Osteoblast (primary cell): ENCODE measurements at regions not wholly inside any gene's neighbourhood (a gene's known extent, or its start where the extent isn't known, plus 50 kb on each side); places are given as distances from the start of the nearest gene placed in this dataset.

Source experiments
- DNase-seq: peaks from one replicate; pipeline ENCODE4 v3.0.0; 2011; ENCODE audit warnings: low spot score, mixed read lengths; ENCODE audit not compliant: insufficient read length; ENCODE audit errors: missing footprints
- H2AFZ ChIP-seq: 2 replicates; pipeline ENCODE4 v1.6.0; 2011; ENCODE audit warnings: mild to moderate bottlenecking, low read length
- H3K27ac ChIP-seq: 2 replicates; pipeline ENCODE4 v1.5.1; 2011; ENCODE audit warnings: mild to moderate bottlenecking, low read depth, low read length, moderate library complexity
- H3K27me3 ChIP-seq: 2 replicates; pipeline ENCODE4 v1.6.0; 2012; ENCODE audit warnings: mild to moderate bottlenecking, control low read depth, inconsistent platforms, low read length, moderate library complexity; ENCODE audit not compliant: insufficient read depth
- H3K36me3 ChIP-seq: 2 replicates; pipeline ENCODE4 v1.5.1; 2011; ENCODE audit warnings: mild to moderate bottlenecking, low read length, control low read depth, moderate library complexity; ENCODE audit not compliant: insufficient read depth
- H3K4me1 ChIP-seq: 2 replicates; pipeline ENCODE4 v1.5.1; 2011; ENCODE audit warnings: mild to moderate bottlenecking, low read length, control low read depth, moderate library complexity; ENCODE audit not compliant: insufficient read depth
- H3K4me2 ChIP-seq: 2 replicates; pipeline ENCODE4 v1.6.0; 2011; ENCODE audit warnings: mild to moderate bottlenecking, low read length; ENCODE audit not compliant: insufficient read depth
- H3K4me3 ChIP-seq: fragments of 200-600 bp; sonication (generic); 3 replicates; pipeline ENCODE4 v1.5.1; 2012; ENCODE audit warnings: mild to moderate bottlenecking, low read length, inconsistent platforms; ENCODE audit not compliant: insufficient read depth
- H3K79me2 ChIP-seq: 2 replicates; pipeline ENCODE4 v1.6.0; 2012; ENCODE audit warnings: mild to moderate bottlenecking, low read length, control low read depth, inconsistent platforms; ENCODE audit not compliant: insufficient read depth
- H3K9me3 ChIP-seq: 2 replicates; pipeline ENCODE4 v1.5.1; 2011; ENCODE audit warnings: low read depth, low read length, control low read depth
- H4K20me1 ChIP-seq: 2 replicates; pipeline ENCODE4 v1.6.0; 2012; ENCODE audit warnings: mild to moderate bottlenecking, low read length, control low read depth; ENCODE audit not compliant: insufficient read depth
- TF ChIP-seq, protein P1 (sequence below): IDR thresholded peaks from 2 replicates; pipeline ENCODE4 v1.5.1; 2011; ENCODE audit warnings: mild to moderate bottlenecking, low read depth, low read length, moderate library complexity; ENCODE audit errors: extremely low read depth

DNA sequence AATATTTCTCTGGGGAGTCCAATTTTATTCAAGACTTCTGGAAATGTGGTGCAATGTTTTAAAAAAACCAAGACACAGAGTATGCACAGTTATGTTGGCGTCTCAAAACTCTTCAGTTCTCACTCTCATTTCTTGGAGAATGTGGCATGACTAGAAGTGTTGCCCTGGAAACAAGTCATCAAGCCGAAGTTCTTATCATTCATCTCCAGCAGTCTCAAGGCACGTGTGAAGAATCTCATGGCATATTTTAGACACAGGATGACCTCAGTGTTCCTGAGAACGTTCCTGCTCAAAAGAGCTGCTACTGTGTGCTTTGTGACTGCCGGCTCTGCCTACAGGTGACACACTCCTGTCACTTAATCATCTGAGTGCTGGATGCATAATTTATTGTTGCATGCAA lies 147.4 kb upstream of the IRX4 start:
- Histone ChIP-seq H3K9me3 (no peaks in the 10 kb centered on the region), H3K36me3 (no peaks in the 10 kb centered on the region), H3K4me2 (no peak overlapping the region), H3K27me3 (no peaks in the 10 kb centered on the region), H3K79me2 (no peaks in the 10 kb centered on the region), H3K4me1 (no peaks in the 10 kb centered on the region), H4K20me1 (no peaks in the 10 kb centered on the region), H2AFZ (no peak overlapping the region), H3K27ac (no peak overlapping the region), H3K4me3 (no peak overlapping the region)
- TF ChIP-seq, protein P1, sequence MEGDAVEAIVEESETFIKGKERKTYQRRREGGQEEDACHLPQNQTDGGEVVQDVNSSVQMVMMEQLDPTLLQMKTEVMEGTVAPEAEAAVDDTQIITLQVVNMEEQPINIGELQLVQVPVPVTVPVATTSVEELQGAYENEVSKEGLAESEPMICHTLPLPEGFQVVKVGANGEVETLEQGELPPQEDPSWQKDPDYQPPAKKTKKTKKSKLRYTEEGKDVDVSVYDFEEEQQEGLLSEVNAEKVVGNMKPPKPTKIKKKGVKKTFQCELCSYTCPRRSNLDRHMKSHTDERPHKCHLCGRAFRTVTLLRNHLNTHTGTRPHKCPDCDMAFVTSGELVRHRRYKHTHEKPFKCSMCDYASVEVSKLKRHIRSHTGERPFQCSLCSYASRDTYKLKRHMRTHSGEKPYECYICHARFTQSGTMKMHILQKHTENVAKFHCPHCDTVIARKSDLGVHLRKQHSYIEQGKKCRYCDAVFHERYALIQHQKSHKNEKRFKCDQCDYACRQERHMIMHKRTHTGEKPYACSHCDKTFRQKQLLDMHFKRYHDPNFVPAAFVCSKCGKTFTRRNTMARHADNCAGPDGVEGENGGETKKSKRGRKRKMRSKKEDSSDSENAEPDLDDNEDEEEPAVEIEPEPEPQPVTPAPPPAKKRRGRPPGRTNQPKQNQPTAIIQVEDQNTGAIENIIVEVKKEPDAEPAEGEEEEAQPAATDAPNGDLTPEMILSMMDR = no peak
- DNase-seq = no peak

DNA sequence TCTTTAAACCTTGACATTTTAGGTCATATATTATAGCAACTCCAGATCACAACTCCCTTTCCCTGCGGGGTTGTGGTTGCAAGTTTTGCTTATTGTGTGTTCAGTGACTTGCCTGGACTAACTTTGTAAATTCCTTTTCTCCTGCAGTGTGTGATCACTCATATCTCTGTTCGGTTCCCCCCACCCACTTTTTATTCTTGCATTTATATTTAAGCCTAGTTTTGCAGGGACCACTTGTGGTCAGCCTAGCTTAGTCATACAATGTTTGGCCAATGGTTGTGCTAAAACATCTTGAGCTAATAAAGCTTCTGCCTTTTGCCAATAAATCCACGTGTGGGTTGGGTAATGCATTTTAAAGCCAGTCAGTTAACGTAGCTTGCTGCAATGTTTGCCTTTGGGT lies 146.5 kb upstream of the IRX4 start:
- no peak overlapping the region for H3K27ac ChIP-seq
- H4K20me1 ChIP-seq = no peaks in the 10 kb centered on the region
- TF ChIP-seq, protein P1 = no peak
- no peak overlapping the region for H3K4me2 ChIP-seq
- no peaks in the 10 kb centered on the region for H3K36me3 ChIP-seq
- H3K27me3 ChIP-seq = no peaks in the 10 kb centered on the region
- no peak overlapping the region for H2AFZ ChIP-seq
- H3K4me3 ChIP-seq = no peak overlapping the region
- no peak for DNase-seq
- no peaks in the 10 kb centered on the region for H3K4me1 ChIP-seq
- H3K79me2 ChIP-seq = no peaks in the 10 kb centered on the region
- H3K9me3 ChIP-seq = no peaks in the 10 kb centered on the region

DNA sequence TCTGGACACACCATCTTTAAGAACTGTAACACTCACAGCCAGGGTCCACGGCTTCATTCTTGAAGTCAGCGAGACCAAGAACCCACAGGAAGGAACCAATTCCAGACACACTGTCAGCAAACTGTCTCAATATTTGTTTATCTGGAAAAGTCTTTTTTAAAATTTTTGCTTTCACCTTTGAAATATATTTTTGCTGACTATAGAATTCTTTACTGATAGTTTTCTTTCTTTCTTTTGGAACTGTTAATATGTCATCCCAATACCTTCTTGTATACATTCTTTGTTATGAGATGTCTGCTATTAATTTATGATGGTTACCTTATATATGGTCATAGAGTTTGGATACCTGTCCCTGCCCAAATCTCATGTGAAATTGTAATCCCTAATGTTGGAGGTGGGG lies 145.1 kb upstream of the IRX4 start:
- Histone ChIP-seq H4K20me1 (no peaks in the 10 kb centered on the region), H2AFZ (no peak overlapping the region), H3K36me3 (no peaks in the 10 kb centered on the region), H3K4me3 (no peak overlapping the region), H3K4me2 (no peak overlapping the region), H3K4me1 (no peaks in the 10 kb centered on the region), H3K79me2 (no peaks in the 10 kb centered on the region), H3K9me3 (no peaks in the 10 kb centered on the region), H3K27me3 (no peaks in the 10 kb centered on the region), H3K27ac (no peak overlapping the region)
- TF ChIP-seq, protein P1 = no peak
- no peak for DNase-seq

DNA sequence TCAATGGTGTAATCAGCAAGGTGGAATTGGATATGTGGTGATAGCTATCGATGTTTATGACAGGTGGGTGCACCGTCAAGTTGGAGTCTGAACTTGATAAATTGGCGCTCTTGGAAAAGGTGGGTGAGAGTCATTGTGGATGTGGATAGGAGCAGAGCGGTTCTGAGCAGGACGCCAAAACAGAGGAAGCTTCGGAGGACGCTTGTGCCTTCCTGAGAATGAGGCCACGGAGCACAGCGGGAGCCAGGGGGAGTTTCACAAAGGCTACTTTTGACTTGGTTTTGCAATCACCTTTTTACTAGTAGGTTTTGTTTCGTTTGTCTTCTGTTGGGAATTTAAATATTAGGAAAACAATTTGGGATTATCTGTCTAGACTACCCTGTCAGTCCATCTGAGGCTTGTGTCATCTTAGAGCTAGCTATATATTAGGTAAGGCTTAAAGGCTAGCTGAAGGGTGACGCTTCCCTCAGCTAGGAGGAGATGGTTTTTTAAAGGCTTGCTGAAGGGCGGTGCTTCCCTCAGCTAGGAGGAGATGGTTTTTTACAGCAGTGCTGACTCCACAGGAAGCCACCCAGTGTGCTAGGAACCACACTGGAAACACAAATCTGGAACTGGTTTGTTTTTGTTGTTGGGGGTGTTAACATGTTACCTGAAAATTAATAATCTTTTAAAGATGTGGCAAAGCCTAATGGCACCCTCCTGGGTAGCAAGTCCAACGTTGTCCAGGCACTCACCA lies 142.4 kb upstream of the IRX4 start:
- no peaks in the 10 kb centered on the region for H3K36me3 ChIP-seq
- no peaks in the 10 kb centered on the region for H3K4me1 ChIP-seq
- H4K20me1 ChIP-seq = no peaks in the 10 kb centered on the region
- no peaks in the 10 kb centered on the region for H3K79me2 ChIP-seq
- peak; percentile 51 for DNase-seq
- no peaks in the 10 kb centered on the region for H3K9me3 ChIP-seq
- no peak overlapping the region for H3K4me3 ChIP-seq
- H3K27me3 ChIP-seq = no peaks in the 10 kb centered on the region
- TF ChIP-seq, protein P1 = no peak
- no peak overlapping the region for H3K4me2 ChIP-seq
- H2AFZ ChIP-seq = no peak overlapping the region
- H3K27ac ChIP-seq = no peak overlapping the region
